Trophoblast cell (in vitro differentiated cells and primary cell): ENCODE measurements at regions not wholly inside any gene's neighbourhood (a gene's known extent, or its start where the extent isn't known, plus 50 kb on each side); places are given as distances from the start of the nearest gene placed in this dataset.

Experiments used
- DNase-seq, 2 donors: peaks; one replicate each; pipeline ENCODE4 v3.0.0-alpha.2; 2016
- H2AFZ ChIP-seq: 2 replicates; pipeline ENCODE4 v1.6.1; 2013; ENCODE audit warnings: low read length, moderate library complexity, mild to moderate bottlenecking; ENCODE audit not compliant: insufficient read depth, poor library complexity
- H2AK5ac ChIP-seq: 2 replicates; pipeline ENCODE4 v1.6.1; 2013; ENCODE audit warnings: mild to moderate bottlenecking, low read length
- H2BK120ac ChIP-seq: 2 replicates; pipeline ENCODE4 v1.6.1; 2013; ENCODE audit warnings: low read length, mild to moderate bottlenecking, moderate library complexity; ENCODE audit not compliant: insufficient read depth, poor library complexity
- H2BK12ac ChIP-seq: 2 replicates; pipeline ENCODE4 v1.6.1; 2013; ENCODE audit warnings: mild to moderate bottlenecking, low read length, moderate library complexity
- H2BK5ac ChIP-seq: 2 replicates; pipeline ENCODE4 v1.6.1; 2013; ENCODE audit warnings: low read length, low read depth, moderate library complexity, mild to moderate bottlenecking; ENCODE audit not compliant: poor library complexity
- H3K14ac ChIP-seq: 2 replicates; pipeline ENCODE4 v1.6.1; 2013; ENCODE audit warnings: mild to moderate bottlenecking, low read length
- H3K18ac ChIP-seq: 2 replicates; pipeline ENCODE4 v1.6.1; 2013; ENCODE audit warnings: mild to moderate bottlenecking, low read length
- H3K23ac ChIP-seq: 2 replicates; pipeline ENCODE4 v1.6.1; 2013; ENCODE audit warnings: low read length
- H3K27ac ChIP-seq: 2 replicates; pipeline ENCODE4 v1.5.1; 2013; ENCODE audit warnings: low read depth, mild to moderate bottlenecking, inconsistent platforms, low read length, moderate library complexity
- H3K27me3 ChIP-seq: 2 replicates; pipeline ENCODE4 v1.6.1; 2013; ENCODE audit warnings: inconsistent platforms, mild to moderate bottlenecking, low read length, moderate library complexity; ENCODE audit not compliant: insufficient read depth
- H3K36me3 ChIP-seq, 2 experiments: 1 replicate in 1 of 2; 2 replicates in 1 of 2; pipeline ENCODE4 v1.6.1; 2013; ENCODE audit warnings: low read length in 2 of 2, mild to moderate bottlenecking in 2 of 2, moderate library complexity in 1 of 2; ENCODE audit not compliant: insufficient read depth in 2 of 2, control insufficient read depth in 1 of 2
- H3K4ac ChIP-seq: 2 replicates; pipeline ENCODE4 v1.6.1; 2013; ENCODE audit warnings: low read depth, mild to moderate bottlenecking, low read length, moderate library complexity
- H3K4me1 ChIP-seq, 2 experiments: 1 replicate in 1 of 2; 2 replicates in 1 of 2; pipeline ENCODE4 v1.6.1; 2013; ENCODE audit warnings: low read length in 2 of 2, mild to moderate bottlenecking in 2 of 2, moderate library complexity in 1 of 2; ENCODE audit not compliant: insufficient read depth in 2 of 2, control insufficient read depth in 1 of 2
- H3K4me2 ChIP-seq: 2 replicates; pipeline ENCODE4 v1.6.1; 2013; ENCODE audit warnings: inconsistent platforms, mild to moderate bottlenecking, low read length, moderate library complexity
- H3K4me3 ChIP-seq: 2 replicates; pipeline ENCODE4 v1.5.1; 2013; ENCODE audit warnings: mild to moderate bottlenecking, low read depth, low read length, inconsistent platforms
- H3K79me1 ChIP-seq: one replicate; pipeline ENCODE4 v1.6.1; 2013; ENCODE audit warnings: low read length
- H3K79me2 ChIP-seq: 2 replicates; pipeline ENCODE4 v1.6.1; 2013; ENCODE audit warnings: low read length, mild to moderate bottlenecking; ENCODE audit not compliant: control insufficient read depth, insufficient read depth, poor library complexity
- H3K9ac ChIP-seq: 2 replicates; pipeline ENCODE4 v1.6.1; 2013; ENCODE audit warnings: mild to moderate bottlenecking, low read length
- H3K9me3 ChIP-seq: 2 replicates; pipeline ENCODE4 v1.6.1; 2013; ENCODE audit warnings: low read depth, mild to moderate bottlenecking, control low read depth, inconsistent platforms, low read length; ENCODE audit not compliant: insufficient read depth
- H4K12ac ChIP-seq: 2 replicates; pipeline ENCODE4 v1.6.1; 2013; ENCODE audit warnings: low read depth, mild to moderate bottlenecking, low read length, moderate library complexity
- H4K8ac ChIP-seq: 2 replicates; pipeline ENCODE4 v1.6.1; 2013; ENCODE audit warnings: low read depth, mild to moderate bottlenecking, low read length, moderate library complexity
- H4K91ac ChIP-seq: one replicate; pipeline ENCODE4 v1.6.1; 2013; ENCODE audit warnings: low read depth, mild to moderate bottlenecking, low read length, moderate library complexity
- WGBS: extraction: QIAGEN DNeasy Blood & Tissue Kit; methylation state at CpG from one replicate; pipeline ENCODE4 v1.1.7; 2013; ENCODE audit warnings: missing lambda C conversion rate; ENCODE audit not compliant: insufficient read length, insufficient coverage; ENCODE audit errors: extremely low coverage; 5-methylcytosine and 5-hydroxymethylcytosine counted together

GRCh38 chr12:91492648-91493047, 310.0 kb upstream of the DCN start:
- no peaks in the 10 kb centered on the region for H3K36me3 ChIP-seq
- WGBS, result no CpG with 5 or more reads among the region's 1 CpG
- no peak overlapping the region for H2BK5ac ChIP-seq
- DNase-seq, result no peak
- H2AFZ ChIP-seq, result no peak overlapping the region
- no peaks in the 10 kb centered on the region for H3K9me3 ChIP-seq
- no peaks in the 10 kb centered on the region for H3K79me2 ChIP-seq
- no peak overlapping the region for H2AK5ac ChIP-seq
- H4K8ac ChIP-seq, result no peak overlapping the region
- no peak overlapping the region for H3K4ac ChIP-seq
- no peak overlapping the region for H3K4me2 ChIP-seq
- no peak overlapping the region for H3K14ac ChIP-seq
- H3K4me3 ChIP-seq, result no peak overlapping the region
- H3K9ac ChIP-seq, result no peak overlapping the region
- H3K18ac ChIP-seq, result no peak overlapping the region
- no peak overlapping the region for H3K27ac ChIP-seq
- H4K91ac ChIP-seq, result no peak overlapping the region
- no peaks in the 10 kb centered on the region for H3K27me3 ChIP-seq
- no peak overlapping the region for H4K12ac ChIP-seq
- no peak overlapping the region for H2BK120ac ChIP-seq
- H3K23ac ChIP-seq, result no peak overlapping the region
- no peaks in the 10 kb centered on the region for H3K4me1 ChIP-seq
- no peaks in the 10 kb centered on the region for H3K79me1 ChIP-seq
- H2BK12ac ChIP-seq, result no peak overlapping the region

GRCh38 chr12:91490667-91491311, 308.2 kb upstream of the DCN start:
- no peaks in the 10 kb centered on the region for H3K36me3 ChIP-seq
- no peak overlapping the region for H3K4ac ChIP-seq
- no peak overlapping the region for H3K23ac ChIP-seq
- no peaks in the 10 kb centered on the region for H3K27me3 ChIP-seq
- H2AFZ ChIP-seq, result no peak overlapping the region
- H3K79me2 ChIP-seq, result no peaks in the 10 kb centered on the region
- no peaks in the 10 kb centered on the region for H3K79me1 ChIP-seq
- H3K9ac ChIP-seq, result no peak overlapping the region
- no CpG with 5 or more reads among the region's 4 CpGs for WGBS
- no peak overlapping the region for H2AK5ac ChIP-seq
- H2BK120ac ChIP-seq, result no peak overlapping the region
- no peak overlapping the region for H2BK5ac ChIP-seq
- no peak overlapping the region for H3K4me3 ChIP-seq
- H4K91ac ChIP-seq, result no peak overlapping the region
- H3K27ac ChIP-seq, result no peak overlapping the region
- H4K12ac ChIP-seq, result no peak overlapping the region
- H3K9me3 ChIP-seq, result no peaks in the 10 kb centered on the region
- no peak overlapping the region for H3K18ac ChIP-seq
- H3K4me2 ChIP-seq, result no peak overlapping the region
- no peak overlapping the region for H2BK12ac ChIP-seq
- H4K8ac ChIP-seq, result no peak overlapping the region
- H3K14ac ChIP-seq, result no peak overlapping the region
- no peaks in the 10 kb centered on the region for H3K4me1 ChIP-seq
- no peak for DNase-seq

GRCh38 chr12:91483471-91483985, 300.9 kb upstream of the DCN start:
- H3K14ac ChIP-seq, result no peak overlapping the region
- no peaks in the 10 kb centered on the region for H3K9me3 ChIP-seq
- no peaks in the 10 kb centered on the region for H3K79me2 ChIP-seq
- no CpG with 5 or more reads among the region's 6 CpGs for WGBS
- no peak overlapping the region for H2AK5ac ChIP-seq
- no peaks in the 10 kb centered on the region for H3K27me3 ChIP-seq
- H3K4ac ChIP-seq, result no peak overlapping the region
- H3K4me1 ChIP-seq, result no peaks in the 10 kb centered on the region
- no peak overlapping the region for H4K91ac ChIP-seq
- no peak overlapping the region for H4K12ac ChIP-seq
- no peaks in the 10 kb centered on the region for H3K79me1 ChIP-seq
- no peak overlapping the region for H2BK120ac ChIP-seq
- H3K23ac ChIP-seq, result no peak overlapping the region
- no peak for DNase-seq
- no peak overlapping the region for H3K9ac ChIP-seq
- H3K4me3 ChIP-seq, result no peak overlapping the region
- H3K18ac ChIP-seq, result no peak overlapping the region
- H3K4me2 ChIP-seq, result no peak overlapping the region
- no peak overlapping the region for H2BK5ac ChIP-seq
- no peaks in the 10 kb centered on the region for H3K36me3 ChIP-seq
- H4K8ac ChIP-seq, result no peak overlapping the region
- no peak overlapping the region for H3K27ac ChIP-seq
- no peak overlapping the region for H2BK12ac ChIP-seq
- H2AFZ ChIP-seq, result no peak overlapping the region

- Histone ChIP-seq H3K27me3 (no peaks in the 10 kb centered on the region), H3K79me1 (no peaks in the 10 kb centered on the region), H4K8ac (no peak overlapping the region), H3K9me3 (no peaks in the 10 kb centered on the region), H3K9ac (no peak overlapping the region), H2AFZ (no peak overlapping the region), H3K23ac (no peak overlapping the region), H3K79me2 (no peaks in the 10 kb centered on the region), H2AK5ac (no peak overlapping the region), H3K14ac (no peak overlapping the region), H4K91ac (no peak overlapping the region), H3K27ac (no peak overlapping the region), H2BK120ac (no peak overlapping the region), H3K4me2 (no peak overlapping the region), H2BK5ac (no peak overlapping the region), H3K4me3 (no peak overlapping the region), H3K4me1 (no peaks in the 10 kb centered on the region), H4K12ac (no peak overlapping the region), H2BK12ac (no peak overlapping the region), H3K18ac (no peak overlapping the region), H3K36me3 (no peaks in the 10 kb centered on the region), H3K4ac (no peak overlapping the region)
- no peak for DNase-seq
- no CpG with 5 or more reads among the region's 1 CpG for WGBS
These were observed 299.6 kb upstream of the DCN start for GRCh38 chr12:91482231-91482630.
